Renal pelvis (tissue), 1 donor: ENCODE measurements at regions not wholly inside any gene's neighbourhood (a gene's known extent, or its start where the extent isn't known, plus 50 kb on each side); places are given as distances from the start of the nearest gene placed in this dataset.
A peak's percentile ranks its signal among the peaks of the same experiment; 100 is the strongest.

ENCODE experiments used
- DNase-seq: peaks from one replicate; pipeline ENCODE4 v3.0.0-alpha.2; 2013

GRCh38 chr11:42482822-42483221 is 829.0 kb upstream of the API5 start:
- no peak for DNase-seq

- DNase-seq, result no peak
Observed at GRCh38 chr11:42490506-42490905, 821.3 kb upstream of the API5 start.

- no peak for DNase-seq
Observed at GRCh38 chr11:42494459-42494858, 817.3 kb upstream of the API5 start.

- no peak for DNase-seq
Observed at GRCh38 chr11:42498971-42499370, 812.8 kb upstream of the API5 start.

- no peak for DNase-seq
Observed at GRCh38 chr11:42502151-42502550, 809.6 kb upstream of the API5 start.

- DNase-seq, result no peak
Observed at GRCh38 chr11:42521994-42522393, 789.8 kb upstream of the API5 start.

GRCh38 chr11:42524534-42525227 is 787.1 kb upstream of the API5 start:
- DNase-seq, result peak; percentile 82

- DNase-seq, result no peak
Observed at GRCh38 chr11:42526426-42526825, 785.4 kb upstream of the API5 start.

- no peak for DNase-seq
Observed at GRCh38 chr11:42528471-42528870, 783.3 kb upstream of the API5 start.

- peak; percentile 57 for DNase-seq
Observed at GRCh38 chr11:42528911-42529310, 782.9 kb upstream of the API5 start.

- DNase-seq, result no peak
Observed at GRCh38 chr11:42536611-42537360, 775.0 kb upstream of the API5 start.

- DNase-seq, result no peak
Observed at GRCh38 chr11:42542336-42542735, 769.5 kb upstream of the API5 start.

- no peak for DNase-seq
Observed at GRCh38 chr11:42543844-42544419, 767.9 kb upstream of the API5 start.

GRCh38 chr11:42544726-42545125 is 767.1 kb upstream of the API5 start:
- no peak for DNase-seq

- no peak for DNase-seq
Observed at GRCh38 chr11:42545954-42546353, 765.8 kb upstream of the API5 start.

- DNase-seq, result no peak
Observed at GRCh38 chr11:42552786-42553185, 759.0 kb upstream of the API5 start.

- no peak for DNase-seq
Observed at GRCh38 chr11:42555190-42555589, 756.6 kb upstream of the API5 start.

- no peak for DNase-seq
Observed at GRCh38 chr11:42571131-42571877, 740.5 kb upstream of the API5 start.

GRCh38 chr11:42571878-42572610 is 739.8 kb upstream of the API5 start:
- DNase-seq, result no peak

- DNase-seq, result no peak
Observed at GRCh38 chr11:42576318-42576717, 735.5 kb upstream of the API5 start.

GRCh38 chr11:42589286-42589685 is 722.5 kb upstream of the API5 start:
- DNase-seq, result no peak

GRCh38 chr11:42591841-42592240 is 720.0 kb upstream of the API5 start:
- no peak for DNase-seq
